Type B pancreatic cell (in vitro differentiated cells): ENCODE measurements at regions not wholly inside any gene's neighbourhood (a gene's known extent, or its start where the extent isn't known, plus 50 kb on each side); places are given as distances from the start of the nearest gene placed in this dataset.

Experiments used
- DNase-seq: peaks from one replicate; pipeline ENCODE4 v3.0.0; 2021; ENCODE audit warnings: mixed read lengths; ENCODE audit not compliant: unreplicated experiment; ENCODE audit errors: extremely low spot score
- H3K27ac Mint-ChIP-seq: 2 replicates; pipeline ENCODE4 v1.8.0; 2021; ENCODE audit warnings: mild to moderate bottlenecking, mixed read lengths
- H3K27me3 Mint-ChIP-seq: 2 replicates; pipeline ENCODE4 v1.8.0; 2021; ENCODE audit warnings: mixed read lengths
- H3K36me3 Mint-ChIP-seq: 2 replicates; pipeline ENCODE4 v1.8.0; 2021; ENCODE audit warnings: mixed read lengths
- H3K4me1 Mint-ChIP-seq: one replicate; pipeline ENCODE4 v1.8.0; 2021; ENCODE audit warnings: mixed read lengths; ENCODE audit not compliant: unreplicated experiment
- H3K4me3 Mint-ChIP-seq: 2 replicates; pipeline ENCODE4 v1.8.0; 2021; ENCODE audit warnings: mild to moderate bottlenecking, mixed read lengths
- H3K9me3 Mint-ChIP-seq: 2 replicates; pipeline ENCODE4 v1.8.0; 2021; ENCODE audit warnings: mixed read lengths
- CTCF ChIP-seq: fragments of 200-600 bp; sonication (generic); conservative IDR thresholded peaks from 2 replicates; pipeline ENCODE4 v1.5.0; 2021; ENCODE audit warnings: antibody characterized with exemption, mild to moderate bottlenecking

GRCh38 chr15:66881173-66881905 is 179.3 kb downstream of the SMAD6 start:
- Mint-ChIP-seq H3K4me1 (peaks cover 34% of the 10 kb centered on the region), H3K4me3 (no peak overlapping the region), H3K27me3 (no peaks in the 10 kb centered on the region), H3K27ac (peak overlapping the region; percentile 51), H3K36me3 (no peaks in the 10 kb centered on the region), H3K9me3 (peaks cover 3% of the 10 kb centered on the region)
- peak; percentile 62 for DNase-seq
- no peak for TF ChIP-seq CTCF

GRCh38 chr15:66882251-66883020 is 180.4 kb downstream of the SMAD6 start:
- Mint-ChIP-seq H3K4me1 (peaks cover 32% of the 10 kb centered on the region), H3K27ac (peak overlapping the region; percentile 3), H3K36me3 (no peaks in the 10 kb centered on the region), H3K4me3 (no peak overlapping the region), H3K9me3 (peaks cover 6% of the 10 kb centered on the region), H3K27me3 (no peaks in the 10 kb centered on the region)
- no peak for TF ChIP-seq CTCF
- DNase-seq: peak; percentile 66

- Mint-ChIP-seq H3K9me3 (peaks cover 6% of the 10 kb centered on the region), H3K27me3 (no peaks in the 10 kb centered on the region), H3K4me1 (peaks cover 32% of the 10 kb centered on the region), H3K27ac (peak overlapping the region; percentile 84), H3K36me3 (no peaks in the 10 kb centered on the region), H3K4me3 (peak overlapping the region; percentile 65)
- peak; percentile 77 for DNase-seq
- TF ChIP-seq CTCF: no peak
These were observed 181.4 kb downstream of the SMAD6 start for GRCh38 chr15:66883284-66883911.

GRCh38 chr15:66884115-66884622 is 181.2 kb upstream of the SMAD3 start:
- DNase-seq: peak; percentile 20
- H3K27ac Mint-ChIP-seq: peak overlapping the region; percentile 84
- peaks cover 32% of the 10 kb centered on the region for H3K4me1 Mint-ChIP-seq
- no peaks in the 10 kb centered on the region for H3K36me3 Mint-ChIP-seq
- peaks cover 6% of the 10 kb centered on the region for H3K9me3 Mint-ChIP-seq
- no peak for TF ChIP-seq CTCF
- no peak overlapping the region for H3K4me3 Mint-ChIP-seq
- no peaks in the 10 kb centered on the region for H3K27me3 Mint-ChIP-seq

- no peak for TF ChIP-seq CTCF
- peaks cover 6% of the 10 kb centered on the region for H3K9me3 Mint-ChIP-seq
- peaks cover 32% of the 10 kb centered on the region for H3K4me1 Mint-ChIP-seq
- H3K27ac Mint-ChIP-seq: no peak overlapping the region
- peak; percentile 57 for DNase-seq
- no peak overlapping the region for H3K4me3 Mint-ChIP-seq
- H3K27me3 Mint-ChIP-seq: no peaks in the 10 kb centered on the region
- H3K36me3 Mint-ChIP-seq: no peaks in the 10 kb centered on the region
These were observed 180.7 kb upstream of the SMAD3 start for GRCh38 chr15:66884661-66885237.
